ENCODE measurements at regions not wholly inside any gene's neighbourhood (a gene's known extent, or its start where the extent isn't known, plus 50 kb on each side); places are given as distances from the start of the nearest gene placed in this dataset.

- no peak for TF ChIP-seq CTCF (IDR thresholded peaks at IDR 0.05)
- ATAC-seq (ENCODE audit: low FRiP score) (peak; percentile 52), DNase-seq (ENCODE audit: low spot score) (no peak)
Measured at GRCh38 chr6:133637436-133637835, 251.5 kb upstream of the TCF21 start.

- no peak for TF ChIP-seq CTCF (IDR thresholded peaks at IDR 0.05)
- DNase-seq (ENCODE audit: low spot score) (no peak), ATAC-seq (ENCODE audit: low FRiP score) (peak; percentile 54)
Measured at GRCh38 chr6:133637874-133638273, 251.0 kb upstream of the TCF21 start.

- no peak for ATAC-seq (ENCODE audit: low FRiP score)
- TF ChIP-seq CTCF (IDR thresholded peaks at IDR 0.05), result no peak
- DNase-seq (ENCODE audit: low spot score), result no peak
Measured at GRCh38 chr6:133641104-133641503, 247.8 kb upstream of the TCF21 start.

GRCh38 chr6:133644548-133644891 lies 244.4 kb upstream of the TCF21 start:
- DNase-seq (ENCODE audit: low spot score) (no peak), ATAC-seq (ENCODE audit: low FRiP score) (no peak)
- no peak for TF ChIP-seq CTCF (IDR thresholded peaks at IDR 0.05)

GRCh38 chr6:133644892-133645619 lies 243.9 kb upstream of the TCF21 start:
- TF ChIP-seq CTCF (IDR thresholded peaks at IDR 0.05), result no peak
- ATAC-seq (ENCODE audit: low FRiP score) (no peak), DNase-seq (ENCODE audit: low spot score) (no peak)

GRCh38 chr6:133645966-133646740 lies 242.8 kb upstream of the TCF21 start:
- ATAC-seq (ENCODE audit: low FRiP score), result no peak
- no peak for TF ChIP-seq CTCF (IDR thresholded peaks at IDR 0.05)
- no peak for DNase-seq (ENCODE audit: low spot score)

- no peak for DNase-seq (ENCODE audit: low spot score)
- TF ChIP-seq CTCF (IDR thresholded peaks at IDR 0.05), result no peak
- ATAC-seq (ENCODE audit: low FRiP score), result no peak
Measured at GRCh38 chr6:133648581-133648980, 240.3 kb upstream of the TCF21 start.
